BJ (cell line): ENCODE measurements at regions not wholly inside any gene's neighbourhood (a gene's known extent, or its start where the extent isn't known, plus 50 kb on each side); places are given as distances from the start of the nearest gene placed in this dataset.
"Not testable (repeated sequence)": the region's sequence is repeated elsewhere in the genome, so short reads cannot be mapped to it uniquely, and the experiment has no call there.

Source experiments
- CTCF ChIA-PET: fragments of 350-600 bp; formaldehyde crosslinking; extraction: SDS; loops from one replicate; lab custom pipeline; 2021; ENCODE audit warnings: antibody characterized with exemption, inconsistent platforms; lab: Yijun Ruan, JAX
- POLR2A ChIA-PET: fragments of 300-600 bp; sonication (Branson Sonifier 250); formaldehyde crosslinking; extraction: SDS; loops from one replicate; lab custom pipeline; 2021; ENCODE audit warnings: antibody characterized with exemption; lab: Charles Lee
- DNase-seq: peaks from one replicate; pipeline ENCODE4 v3.0.0-alpha.2; 2011; ENCODE audit warnings: low read depth
- H3K27me3 ChIP-seq: 2 replicates; pipeline ENCODE4 v1.6.0; 2011; ENCODE audit warnings: low read length; ENCODE audit not compliant: control insufficient read depth, insufficient read depth
- H3K36me3 ChIP-seq: 2 replicates; pipeline ENCODE4 v1.5.1; 2011; ENCODE audit warnings: low read length; ENCODE audit not compliant: control insufficient read depth, insufficient read depth
- H3K4me3 ChIP-seq: 2 replicates; pipeline ENCODE4 v1.5.1; 2011; ENCODE audit warnings: low read depth, mild to moderate bottlenecking, control low read depth, low read length
- CTCF ChIP-seq: IDR thresholded peaks from 2 replicates; pipeline ENCODE4 v1.5.1; 2011; ENCODE audit warnings: low read depth, mild to moderate bottlenecking, control low read depth, inconsistent platforms, low read length, moderate library complexity; ENCODE audit not compliant: insufficient read depth

GRCh38 chr1:227416156-227416830 lies 98.0 kb upstream of the CDC42BPA start:
- H3K27me3 ChIP-seq: no peaks in the 10 kb centered on the region
- no peak for TF ChIP-seq CTCF
- POLR2A ChIA-PET: no interaction called here
- H3K4me3 ChIP-seq: no peak overlapping the region
- no peaks in the 10 kb centered on the region for H3K36me3 ChIP-seq
- CTCF ChIA-PET: interaction anchor here (1.0 kb wide), 1 partner anchor 9 kb away, joined by 3 read pairs; no protein-coding TSS in a partner anchor
- DNase-seq: peak; percentile 64

GRCh38 chr1:227415115-227415790 lies 97.0 kb upstream of the CDC42BPA start:
- POLR2A ChIA-PET: no interaction called here
- no peak for TF ChIP-seq CTCF

GRCh38 chr1:227411066-227411465 lies 92.8 kb upstream of the CDC42BPA start:
- no peak for TF ChIP-seq CTCF
- CTCF ChIA-PET: no interaction called here
- Histone ChIP-seq H3K27me3 (no peaks in the 10 kb centered on the region), H3K4me3 (no peak overlapping the region), H3K36me3 (no peaks in the 10 kb centered on the region)
- DNase-seq: no peak
- POLR2A ChIA-PET: no interaction called here

More at GRCh38 chr1:227415115-227415790, 97.0 kb upstream of the CDC42BPA start:
- H3K27me3 ChIP-seq: no peaks in the 10 kb centered on the region
- CTCF ChIA-PET: no interaction called here
- DNase-seq: no peak
- H3K36me3 ChIP-seq: no peaks in the 10 kb centered on the region
- H3K4me3 ChIP-seq: no peak overlapping the region

- H3K36me3 ChIP-seq, DNase-seq, H3K27me3 ChIP-seq, H3K4me3 ChIP-seq, POLR2A ChIA-PET, CTCF ChIA-PET: not testable (repeated sequence)
Observed at GRCh38 chr1:227406332-227406731, 88.0 kb upstream of the CDC42BPA start.

GRCh38 chr1:227403535-227403934 lies 85.2 kb upstream of the CDC42BPA start:
- DNase-seq: no peak
- ChIA-PET POLR2A (no interaction called here), CTCF (interaction anchor here (1.3 kb wide), 1 partner anchor 12 kb away, joined by 3 read pairs; no protein-coding TSS in a partner anchor)
- Histone ChIP-seq H3K4me3 (no peak overlapping the region), H3K27me3 (no peaks in the 10 kb centered on the region), H3K36me3 (no peaks in the 10 kb centered on the region)
- no peak for TF ChIP-seq CTCF
